Neural cell (in vitro differentiated cells): ENCODE measurements at regions not wholly inside any gene's neighbourhood (a gene's known extent, or its start where the extent isn't known, plus 50 kb on each side); places are given as distances from the start of the nearest gene placed in this dataset.

Source experiments
- EP300 ChIP-seq: fragments of 450-650 bp; conservative IDR thresholded peaks from 2 replicates; pipeline ENCODE4 v1.6.1; 2014; ENCODE audit warnings: antibody characterized with exemption, mild to moderate bottlenecking, moderate library complexity; ENCODE audit not compliant: poor library complexity, severe bottlenecking
- EZH2 ChIP-seq: fragments of 200-600, 300-800 bp; shearing (Covaris generic), sonication (generic); IDR thresholded peaks from 2 replicates; pipeline ENCODE4 v1.6.1; 2014; ENCODE audit warnings: antibody characterized with exemption, low read length, borderline replicate concordance, mild to moderate bottlenecking; ENCODE audit not compliant: insufficient read depth, poor library complexity, severe bottlenecking
- MXI1 ChIP-seq: fragments of 450-650 bp; conservative IDR thresholded peaks from 2 replicates; pipeline ENCODE4 v1.6.1; 2014; ENCODE audit warnings: antibody characterized with exemption, mild to moderate bottlenecking; ENCODE audit not compliant: poor library complexity, severe bottlenecking
- POLR2AphosphoS5 ChIP-seq: IDR thresholded peaks from 2 replicates; pipeline ENCODE4 v1.6.1; 2012
- RAD21 ChIP-seq: fragments of 450-650 bp; conservative IDR thresholded peaks from 2 replicates; pipeline ENCODE4 v1.6.1; 2014; ENCODE audit warnings: antibody characterized with exemption, mild to moderate bottlenecking, moderate library complexity
- SMC3 ChIP-seq: fragments of 450-650 bp; conservative IDR thresholded peaks from 2 replicates; pipeline ENCODE4 v1.6.1; 2014; ENCODE audit warnings: antibody characterized with exemption, mild to moderate bottlenecking, moderate library complexity; ENCODE audit not compliant: poor library complexity
- TF ChIP-seq, protein P1 (sequence below): fragments of 450-650 bp; IDR thresholded peaks from 2 replicates; pipeline ENCODE4 v1.5.1; 2014; ENCODE audit warnings: antibody characterized with exemption, mild to moderate bottlenecking, moderate library complexity; ENCODE audit not compliant: poor library complexity, severe bottlenecking
- TF ChIP-seq, protein P2 (sequence below): IDR thresholded peaks from 2 replicates; pipeline ENCODE4 v1.6.1; 2012; ENCODE audit warnings: borderline replicate concordance

DNA sequence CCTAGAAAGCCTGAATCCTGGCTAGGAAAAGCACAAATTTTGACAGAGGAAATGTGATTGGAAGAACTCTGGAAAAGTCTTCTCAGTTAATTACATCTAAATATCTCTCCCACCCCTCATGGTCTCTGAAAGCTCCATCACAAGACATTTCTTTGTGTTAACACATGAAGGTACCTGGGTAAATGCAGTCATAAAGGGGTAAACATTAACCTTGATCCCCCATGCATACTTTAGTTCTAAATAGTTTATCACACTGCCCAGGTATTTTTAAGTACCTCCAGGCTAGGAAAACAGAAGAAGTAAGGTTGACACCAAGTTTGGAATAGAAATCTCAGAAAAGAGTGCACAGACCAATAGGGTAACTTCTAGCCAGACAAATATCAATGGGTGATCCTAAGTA is 334.5 kb downstream of the PIK3R1 start:
- TF ChIP-seq, protein P1, sequence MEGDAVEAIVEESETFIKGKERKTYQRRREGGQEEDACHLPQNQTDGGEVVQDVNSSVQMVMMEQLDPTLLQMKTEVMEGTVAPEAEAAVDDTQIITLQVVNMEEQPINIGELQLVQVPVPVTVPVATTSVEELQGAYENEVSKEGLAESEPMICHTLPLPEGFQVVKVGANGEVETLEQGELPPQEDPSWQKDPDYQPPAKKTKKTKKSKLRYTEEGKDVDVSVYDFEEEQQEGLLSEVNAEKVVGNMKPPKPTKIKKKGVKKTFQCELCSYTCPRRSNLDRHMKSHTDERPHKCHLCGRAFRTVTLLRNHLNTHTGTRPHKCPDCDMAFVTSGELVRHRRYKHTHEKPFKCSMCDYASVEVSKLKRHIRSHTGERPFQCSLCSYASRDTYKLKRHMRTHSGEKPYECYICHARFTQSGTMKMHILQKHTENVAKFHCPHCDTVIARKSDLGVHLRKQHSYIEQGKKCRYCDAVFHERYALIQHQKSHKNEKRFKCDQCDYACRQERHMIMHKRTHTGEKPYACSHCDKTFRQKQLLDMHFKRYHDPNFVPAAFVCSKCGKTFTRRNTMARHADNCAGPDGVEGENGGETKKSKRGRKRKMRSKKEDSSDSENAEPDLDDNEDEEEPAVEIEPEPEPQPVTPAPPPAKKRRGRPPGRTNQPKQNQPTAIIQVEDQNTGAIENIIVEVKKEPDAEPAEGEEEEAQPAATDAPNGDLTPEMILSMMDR, result no peak
- no peak for TF ChIP-seq EZH2
- TF ChIP-seq, protein P2, sequence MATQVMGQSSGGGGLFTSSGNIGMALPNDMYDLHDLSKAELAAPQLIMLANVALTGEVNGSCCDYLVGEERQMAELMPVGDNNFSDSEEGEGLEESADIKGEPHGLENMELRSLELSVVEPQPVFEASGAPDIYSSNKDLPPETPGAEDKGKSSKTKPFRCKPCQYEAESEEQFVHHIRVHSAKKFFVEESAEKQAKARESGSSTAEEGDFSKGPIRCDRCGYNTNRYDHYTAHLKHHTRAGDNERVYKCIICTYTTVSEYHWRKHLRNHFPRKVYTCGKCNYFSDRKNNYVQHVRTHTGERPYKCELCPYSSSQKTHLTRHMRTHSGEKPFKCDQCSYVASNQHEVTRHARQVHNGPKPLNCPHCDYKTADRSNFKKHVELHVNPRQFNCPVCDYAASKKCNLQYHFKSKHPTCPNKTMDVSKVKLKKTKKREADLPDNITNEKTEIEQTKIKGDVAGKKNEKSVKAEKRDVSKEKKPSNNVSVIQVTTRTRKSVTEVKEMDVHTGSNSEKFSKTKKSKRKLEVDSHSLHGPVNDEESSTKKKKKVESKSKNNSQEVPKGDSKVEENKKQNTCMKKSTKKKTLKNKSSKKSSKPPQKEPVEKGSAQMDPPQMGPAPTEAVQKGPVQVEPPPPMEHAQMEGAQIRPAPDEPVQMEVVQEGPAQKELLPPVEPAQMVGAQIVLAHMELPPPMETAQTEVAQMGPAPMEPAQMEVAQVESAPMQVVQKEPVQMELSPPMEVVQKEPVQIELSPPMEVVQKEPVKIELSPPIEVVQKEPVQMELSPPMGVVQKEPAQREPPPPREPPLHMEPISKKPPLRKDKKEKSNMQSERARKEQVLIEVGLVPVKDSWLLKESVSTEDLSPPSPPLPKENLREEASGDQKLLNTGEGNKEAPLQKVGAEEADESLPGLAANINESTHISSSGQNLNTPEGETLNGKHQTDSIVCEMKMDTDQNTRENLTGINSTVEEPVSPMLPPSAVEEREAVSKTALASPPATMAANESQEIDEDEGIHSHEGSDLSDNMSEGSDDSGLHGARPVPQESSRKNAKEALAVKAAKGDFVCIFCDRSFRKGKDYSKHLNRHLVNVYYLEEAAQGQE, result no peak
- TF ChIP-seq RAD21, result no peak
- no peak for TF ChIP-seq POLR2AphosphoS5
- TF ChIP-seq MXI1, result no peak
- TF ChIP-seq EP300, result no peak
- no peak for TF ChIP-seq SMC3
